GM12878 (cell line): ENCODE measurements at regions not wholly inside any gene's neighbourhood (a gene's known extent, or its start where the extent isn't known, plus 50 kb on each side); places are given as distances from the start of the nearest gene placed in this dataset.

Experiments
- ATAC-seq: fragments of 200-7000 bp; cut with Tn5 transposase; 3 replicates; pipeline ENCODE4 v1.9.1; 2020; ENCODE audit warnings: mild to moderate bottlenecking, moderate library complexity
- BruUV-seq: library from RNA; stranded (reverse); fragments of 400-500 nt; replicated peaks from 2 replicates; lab custom pipeline; 2021; lab: Mats Ljungman, UMichigan
- CTCF ChIA-PET: fragments of 300-600 bp; sonication (Branson Sonifier 250); formaldehyde crosslinking; extraction: SDS; loops from one replicate; lab custom pipeline; 2021; ENCODE audit warnings: inconsistent platforms; lab: Yijun Ruan, JAX
- POLR2A ChIA-PET: fragments of 350-600 bp; formaldehyde crosslinking; extraction: SDS; loops from one replicate; lab custom pipeline; 2021; ENCODE audit warnings: inconsistent platforms; lab: Charles Lee
- RAD21 ChIA-PET: fragments of 300-600 bp; sonication (Branson Sonifier 250); formaldehyde crosslinking; loops from one replicate; lab custom pipeline; 2023; ENCODE audit warnings: antibody characterized with exemption; ENCODE audit not compliant: unreplicated experiment; lab: Charles Lee
- SMC1A ChIA-PET: fragments of 300-600 bp; sonication (Branson Sonifier 250); formaldehyde crosslinking; loops from one replicate; lab custom pipeline; 2023; ENCODE audit not compliant: unreplicated experiment, uncharacterized antibody; lab: Charles Lee
- DNase-seq: peaks from one replicate; pipeline ENCODE4 v3.0.0-alpha.2; 2011; ENCODE audit warnings: low read depth, low spot score
- FAIRE-seq: peaks from 3 replicates; lab custom pipeline; 2011; peaks lifted over from hg19 to GRCh38; lab: Jason Lieb, UNC
- H2AFZ ChIP-seq: 2 replicates; pipeline ENCODE4 v1.6.0; 2011; ENCODE audit warnings: low read depth, low read length, control low read depth; ENCODE audit not compliant: control insufficient read depth
- H3K27ac ChIP-seq: 2 replicates; pipeline ENCODE4 v1.5.1; 2011; ENCODE audit warnings: control low read depth; ENCODE audit not compliant: control insufficient read depth, insufficient read depth
- H3K27me3 ChIP-seq, 2 experiments: replicated peaks in 1 of 2; 2 replicates each; pipeline versions ENCODE4 v1.6.0 to v1.6.1; 2011; ENCODE audit warnings: low read length in 1 of 2; ENCODE audit not compliant: control insufficient read depth in 2 of 2, insufficient read depth in 2 of 2
- H3K36me3 ChIP-seq, 2 experiments: 2 replicates each; pipeline ENCODE4 v1.5.1; 2011; ENCODE audit warnings: low read length in 1 of 2; ENCODE audit not compliant: control insufficient read depth in 2 of 2, insufficient read depth in 2 of 2
- H3K4me1 ChIP-seq: 2 replicates; pipeline ENCODE4 v1.6.1; 2011; ENCODE audit warnings: mild to moderate bottlenecking, low read length, moderate library complexity, mixed read lengths; ENCODE audit not compliant: control insufficient read depth, insufficient read depth
- H3K4me2 ChIP-seq: 2 replicates; pipeline ENCODE4 v1.6.0; 2011; ENCODE audit warnings: control low read depth; ENCODE audit not compliant: control insufficient read depth, insufficient read depth
- H3K4me3 ChIP-seq: fragments of 200-600 bp; sonication (generic); 2 replicates; pipeline ENCODE4 v1.5.1; 2016
- H3K79me2 ChIP-seq: 2 replicates; pipeline ENCODE4 v1.6.0; 2011; ENCODE audit warnings: low read length; ENCODE audit not compliant: control insufficient read depth, insufficient read depth
- H3K9ac ChIP-seq: 2 replicates; pipeline ENCODE4 v1.8.0; 2011; ENCODE audit warnings: low read length, control low read depth, mixed read lengths; ENCODE audit not compliant: control insufficient read depth, insufficient read depth
- H3K9me3 ChIP-seq: replicated peaks from 3 replicates; pipeline ENCODE4 v1.5.1; 2011; ENCODE audit warnings: mild to moderate bottlenecking, low read length; ENCODE audit not compliant: control insufficient read depth, insufficient read depth
- H4K20me1 ChIP-seq: 2 replicates; pipeline ENCODE4 v1.6.0; 2011; ENCODE audit not compliant: control insufficient read depth, insufficient read depth
- ATF2 ChIP-seq: IDR thresholded peaks from 2 replicates; pipeline ENCODE4 v1.6.1; 2012; ENCODE audit warnings: low read length, inconsistent platforms
- ATF7 ChIP-seq: fragments of 450-650 bp; IDR thresholded peaks from 2 replicates; pipeline ENCODE4 v1.6.1; 2016; ENCODE audit warnings: low read depth, mild to moderate bottlenecking
- BCL3 ChIP-seq: IDR thresholded peaks from 2 replicates; pipeline ENCODE4 v1.6.1; 2011; ENCODE audit warnings: borderline replicate concordance, low read depth, mild to moderate bottlenecking, moderate library complexity, low read length; ENCODE audit not compliant: insufficient read depth, poor library complexity, severe bottlenecking
- GATAD2B ChIP-seq: fragments of 450-650 bp; conservative IDR thresholded peaks from 2 replicates; pipeline ENCODE4 v1.6.1; 2017; ENCODE audit warnings: low read depth, mild to moderate bottlenecking, moderate library complexity
- IKZF2 ChIP-seq, 2 experiments: fragments of 450-650 bp; IDR thresholded peaks; 2 replicates each; pipeline ENCODE4 v1.6.1; 2017; ENCODE audit warnings: mild to moderate bottlenecking in 2 of 2, moderate library complexity in 2 of 2
- NBN ChIP-seq: fragments of 450-650 bp; IDR thresholded peaks from 2 replicates; pipeline ENCODE4 v1.6.1; 2016
- POLR2A ChIP-seq: IDR thresholded peaks from 2 replicates; pipeline ENCODE4 v1.6.1; 2011; ENCODE audit warnings: low read depth, mild to moderate bottlenecking, low read length
- RAD21 ChIP-seq: IDR thresholded peaks from 2 replicates; pipeline ENCODE4 v1.6.1; 2011; ENCODE audit warnings: mild to moderate bottlenecking, low read depth, low read length, moderate library complexity; ENCODE audit not compliant: insufficient read depth
- REST ChIP-seq: IDR thresholded peaks from 2 replicates; pipeline ENCODE4 v1.6.1; 2012; ENCODE audit warnings: mild to moderate bottlenecking, low read depth, low read length
- RUNX3 ChIP-seq: IDR thresholded peaks from 2 replicates; pipeline ENCODE4 v1.6.1; 2012; ENCODE audit warnings: low read length, inconsistent platforms
- STAT3 ChIP-seq: IDR thresholded peaks from 2 replicates; pipeline ENCODE4 v1.6.1; 2011; ENCODE audit warnings: low read depth, low read length, improper control_type of control experiment
- SUZ12 ChIP-seq: fragments of 200-600 bp; sonication (generic); IDR thresholded peaks from one replicate; pipeline ENCODE4 v1.6.1; 2018; ENCODE audit warnings: antibody characterized with exemption, mild to moderate bottlenecking; ENCODE audit not compliant: unreplicated experiment
- WGBS: methylation state at CpG from one replicate; pipeline ENCODE4 v1.1.6; 2016; ENCODE audit warnings: low lambda C conversion rate; ENCODE audit not compliant: insufficient replicate concordance, insufficient coverage; ENCODE audit errors: missing lambda C conversion rate; 5-methylcytosine and 5-hydroxymethylcytosine counted together
- in situ Hi-C: fragments of 300-500 bp; cut with MboI; formaldehyde crosslinking; loops from 9 replicates; pipeline ENCODE4 v1.14.3; 2018; ENCODE audit warnings: mixed read lengths
- intact Hi-C: fragments of 100-400 bp; cut with micrococcal nuclease; formaldehyde crosslinking; loops from one replicate; pipeline ENCODE4 v1.14.2; 2022; ENCODE audit not compliant: unreplicated experiment

- no peaks in the 10 kb centered on the region for H4K20me1 ChIP-seq
- H3K79me2 ChIP-seq = peaks cover 40% of the 10 kb centered on the region
- intact Hi-C loops (no loop called here), in situ Hi-C loops (no loop called here)
- ATAC-seq = peak; percentile 46
- BruUV-seq = no TSS peak
- TF ChIP-seq BCL3 = no peak
- TF ChIP-seq ATF7 = peak; percentile 87
- TF ChIP-seq NBN = 0 out of 2 replicates have a peak, but pooled peaks have one; percentile 8
- TF ChIP-seq IKZF2 (IDR thresholded peaks at IDR 0.05) = 0 out of 4 replicates have a peak, but pooled peaks of 1 of the 2 experiments have one; percentile 13
- 0 out of 2 replicates have a peak, but pooled peaks have one; percentile 22 for TF ChIP-seq RAD21
- peak; percentile 43; the same call in 1 of the 2 replicates for TF ChIP-seq ATF2
- TF ChIP-seq GATAD2B = no peak
- TF ChIP-seq RUNX3 = peak; percentile 58
- peak; percentile 38; the same call in 1 of the 2 replicates for TF ChIP-seq POLR2A
- no peak for TF ChIP-seq STAT3
- no peak for TF ChIP-seq SUZ12
- TF ChIP-seq REST = no peak
- WGBS = 0% methylated on average over 8 of the region's 8 CpGs
- ChIA-PET RAD21 (interaction anchor here (1.1 to 2.2 kb wide), 9 partner anchors 11 to 130 kb away, joined by 3 to 8 read pairs (median 4); no protein-coding TSS in a partner anchor), POLR2A (interaction anchor here (1.0 to 1.5 kb wide), 4 partner anchors 15 to 135 kb away, joined by 4 to 8 read pairs (median 4); no protein-coding TSS in a partner anchor), CTCF (interaction anchor here (1.0 to 4.8 kb wide), 11 partner anchors 7 to 130 kb away, joined by 3 to 23 read pairs (median 7); no protein-coding TSS in a partner anchor), SMC1A (interaction anchor here (0.6 to 3.1 kb wide), 13 partner anchors 11 to 131 kb away, joined by 3 to 21 read pairs (median 4); no protein-coding TSS in a partner anchor)
- no peak overlapping the region for H3K4me3 ChIP-seq
- H3K9me3 ChIP-seq = peaks cover 9% of the 10 kb centered on the region; the same call in 2 of the 3 replicates
- H2AFZ ChIP-seq = no peak overlapping the region
- H3K4me2 ChIP-seq = peak overlapping the region; percentile 10; the same call in 1 of the 2 replicates
- H3K36me3 ChIP-seq = peaks cover 0 to 2% of the 10 kb centered on the region in 2 experiments; a peak in 1 of 4 replicates
- peaks cover 53% of the 10 kb centered on the region for H3K4me1 ChIP-seq
- H3K9ac ChIP-seq = peak overlapping the region; percentile 6; the same call in 1 of the 2 replicates
- no peak for DNase-seq
- no peak for FAIRE-seq
- peak overlapping the region; percentile 61 for H3K27ac ChIP-seq
- no peaks in the 10 kb centered on the region for H3K27me3 ChIP-seq
Observed at GRCh38 chr7:131027287-131027773, 293.3 kb upstream of the KLF14 start.
